ENCODE measurements at regions not wholly inside any gene's neighbourhood (a gene's known extent, or its start where the extent isn't known, plus 50 kb on each side); places are given as distances from the start of the nearest gene placed in this dataset.

GRCh38 chr1:193580419-193580818, 394.0 kb upstream of the B3GALT2 start:
- DNase-seq (ENCODE audit: low read depth in 3 of 3, low spot score in 2 of 3) = no peak

- no peak for DNase-seq (ENCODE audit: low read depth in 3 of 3, low spot score in 2 of 3)
Measured at GRCh38 chr1:193579323-193579722, 392.9 kb upstream of the B3GALT2 start.

- no peak for DNase-seq (ENCODE audit: low read depth in 3 of 3, low spot score in 2 of 3)
Measured at GRCh38 chr1:193574913-193575312, 388.5 kb upstream of the B3GALT2 start.

GRCh38 chr1:193569983-193570269, 383.5 kb upstream of the B3GALT2 start:
- no peak for DNase-seq (ENCODE audit: low read depth in 3 of 3, low spot score in 2 of 3)

GRCh38 chr1:193569096-193569982, 382.9 kb upstream of the B3GALT2 start:
- no peak for DNase-seq (ENCODE audit: low read depth in 3 of 3, low spot score in 2 of 3)

- DNase-seq (ENCODE audit: low read depth in 3 of 3, low spot score in 2 of 3) = no peak
Measured at GRCh38 chr1:193568512-193568911, 382.1 kb upstream of the B3GALT2 start.

GRCh38 chr1:193567937-193568336, 381.5 kb upstream of the B3GALT2 start:
- no peak for DNase-seq (ENCODE audit: low read depth in 3 of 3, low spot score in 2 of 3)

GRCh38 chr1:193566735-193567134, 380.3 kb upstream of the B3GALT2 start:
- DNase-seq (ENCODE audit: low read depth in 3 of 3, low spot score in 2 of 3) = no peak

GRCh38 chr1:193565971-193566577, 379.7 kb upstream of the B3GALT2 start:
- no peak for DNase-seq (ENCODE audit: low read depth in 3 of 3, low spot score in 2 of 3)

GRCh38 chr1:193562121-193562520, 375.7 kb upstream of the B3GALT2 start:
- no peak for DNase-seq (ENCODE audit: low read depth in 3 of 3, low spot score in 2 of 3)

GRCh38 chr1:193558491-193559028, 372.1 kb upstream of the B3GALT2 start:
- no peak for DNase-seq (ENCODE audit: low read depth in 3 of 3, low spot score in 2 of 3)

- DNase-seq (ENCODE audit: low read depth in 3 of 3, low spot score in 2 of 3) = no peak
Measured at GRCh38 chr1:193555662-193556441, 369.4 kb upstream of the B3GALT2 start.

- DNase-seq (ENCODE audit: low read depth in 3 of 3, low spot score in 2 of 3) = no peak
Measured at GRCh38 chr1:193553564-193553963, 367.2 kb upstream of the B3GALT2 start.

- no peak for DNase-seq (ENCODE audit: low read depth in 3 of 3, low spot score in 2 of 3)
Measured at GRCh38 chr1:193552274-193552673, 365.9 kb upstream of the B3GALT2 start.

- no peak for DNase-seq (ENCODE audit: low read depth in 3 of 3, low spot score in 2 of 3)
Measured at GRCh38 chr1:193549081-193549480, 362.7 kb upstream of the B3GALT2 start.

- DNase-seq (ENCODE audit: low read depth in 3 of 3, low spot score in 2 of 3) = no peak
Measured at GRCh38 chr1:193545171-193545570, 358.8 kb upstream of the B3GALT2 start.

- no peak for DNase-seq (ENCODE audit: low read depth in 3 of 3, low spot score in 2 of 3)
Measured at GRCh38 chr1:193543259-193543658, 356.8 kb upstream of the B3GALT2 start.

GRCh38 chr1:193542690-193543089, 356.3 kb upstream of the B3GALT2 start:
- DNase-seq (ENCODE audit: low read depth in 3 of 3, low spot score in 2 of 3) = no peak

- no peak for DNase-seq (ENCODE audit: low read depth in 3 of 3, low spot score in 2 of 3)
Measured at GRCh38 chr1:193540511-193540910, 354.1 kb upstream of the B3GALT2 start.

GRCh38 chr1:193539731-193540459, 353.5 kb upstream of the B3GALT2 start:
- DNase-seq (ENCODE audit: low read depth in 3 of 3, low spot score in 2 of 3) = no peak

- no peak for DNase-seq (ENCODE audit: low read depth in 3 of 3, low spot score in 2 of 3)
Measured at GRCh38 chr1:193538680-193539079, 352.3 kb upstream of the B3GALT2 start.

Measured in right renal cortex interstitium (tissue), 3 donors.